Activated CD4-positive, alpha-beta memory T cell treated with anti-CD3 and anti-CD28 coated beads, Interleukin-2, amount 10 ng/mL, durations not matched to agents 7 days and 5 days (primary cell): ENCODE measurements at regions not wholly inside any gene's neighbourhood (a gene's known extent, or its start where the extent isn't known, plus 50 kb on each side); places are given as distances from the start of the nearest gene placed in this dataset.
"Not testable (repeated sequence)": the region's sequence is repeated elsewhere in the genome, so short reads cannot be mapped to it uniquely, and the experiment has no call there.

Source experiments
- CTCF ChIA-PET: fragments of 350-600 bp; sonication (Branson Sonifier 250); formaldehyde crosslinking; loops from one replicate; lab custom pipeline; 2021; ENCODE audit warnings: antibody characterized with exemption, inconsistent platforms; lab: Charles Lee
- POLR2A ChIA-PET: fragments of 350-600 bp; sonication (Branson Sonifier 250); formaldehyde crosslinking; loops from one replicate; lab custom pipeline; 2021; ENCODE audit warnings: antibody characterized with exemption; lab: Charles Lee
- DNase-seq: peaks from one replicate; pipeline ENCODE4 v3.0.0-alpha.2; 2020
- H3K27ac Mint-ChIP-seq: one replicate; pipeline ENCODE4 v1.8.0; 2021; ENCODE audit warnings: mild to moderate bottlenecking, mixed read lengths
- H3K27me3 Mint-ChIP-seq: one replicate; pipeline ENCODE4 v1.8.0; 2021; ENCODE audit warnings: mixed read lengths
- H3K36me3 Mint-ChIP-seq: one replicate; pipeline ENCODE4 v1.8.0; 2021; ENCODE audit warnings: low read depth, mixed read lengths
- H3K4me1 Mint-ChIP-seq: one replicate; pipeline ENCODE4 v1.8.0; 2021; ENCODE audit warnings: mixed read lengths
- H3K4me3 Mint-ChIP-seq: one replicate; pipeline ENCODE4 v1.8.0; 2021; ENCODE audit warnings: mild to moderate bottlenecking, mixed read lengths
- H3K9me3 Mint-ChIP-seq: one replicate; pipeline ENCODE4 v1.8.0; 2021; ENCODE audit warnings: mixed read lengths

DNA sequence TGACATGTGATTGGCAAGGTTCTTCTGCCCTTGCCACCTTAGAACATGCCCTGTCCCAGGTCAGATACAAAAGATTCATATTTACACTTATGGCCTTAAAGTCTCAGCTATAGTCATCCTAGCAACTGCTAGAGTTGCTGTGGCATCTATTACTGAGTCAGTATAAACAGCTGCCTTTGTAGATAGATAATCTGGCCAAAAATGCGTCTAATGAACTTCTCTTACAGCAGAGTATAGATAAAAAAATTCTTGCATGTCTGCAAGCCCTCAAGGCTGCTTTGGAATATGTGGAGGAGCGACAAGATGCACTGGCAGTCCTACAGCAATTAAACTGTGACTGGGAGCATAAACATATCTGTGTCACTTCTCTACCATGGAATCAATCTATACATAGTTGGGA, 1209.7 kb upstream of the PABPC4L start:
- Mint-ChIP-seq H3K27me3 (no peaks in the 10 kb centered on the region), H3K9me3 (peaks cover 20% of the 10 kb centered on the region), H3K4me1 (no peaks in the 10 kb centered on the region), H3K27ac (no peak overlapping the region), H3K4me3 (no peak overlapping the region), H3K36me3 (no peaks in the 10 kb centered on the region)
- POLR2A ChIA-PET = no interaction called here
- DNase-seq = no peak
- CTCF ChIA-PET = no interaction called here

GRCh38 chr4:135409261-135409660, 1207.7 kb upstream of the PABPC4L start:
- peaks cover 21% of the 10 kb centered on the region for H3K9me3 Mint-ChIP-seq
- H3K4me1 Mint-ChIP-seq, H3K27ac Mint-ChIP-seq, POLR2A ChIA-PET, H3K27me3 Mint-ChIP-seq, DNase-seq, CTCF ChIA-PET, H3K4me3 Mint-ChIP-seq, H3K36me3 Mint-ChIP-seq: not testable (repeated sequence)

DNA sequence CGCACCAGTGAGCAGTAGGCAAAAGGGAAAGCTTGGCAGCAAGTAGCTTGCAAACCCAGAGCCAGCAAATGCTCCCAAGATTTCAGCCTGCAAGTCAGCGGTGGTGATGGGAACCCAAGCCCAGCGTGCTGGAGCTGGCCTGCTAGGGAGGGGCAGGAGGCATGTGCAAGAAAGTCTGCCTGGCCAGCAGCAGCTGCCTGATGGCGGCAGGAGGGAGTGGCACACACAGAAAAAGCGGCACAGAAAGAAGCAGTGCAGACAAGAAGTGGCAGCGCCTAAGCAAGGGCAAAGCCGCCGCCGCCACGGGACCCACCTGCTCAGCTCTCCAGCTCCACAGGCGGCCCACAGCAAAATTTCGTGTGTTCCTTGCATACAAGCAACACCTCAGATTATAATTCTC, 1206.5 kb upstream of the PABPC4L start:
- ChIA-PET CTCF (no interaction called here), POLR2A (no interaction called here)
- Mint-ChIP-seq H3K9me3 (peaks cover 23% of the 10 kb centered on the region), H3K27ac (no peak overlapping the region), H3K27me3 (no peaks in the 10 kb centered on the region), H3K36me3 (no peaks in the 10 kb centered on the region), H3K4me3 (no peak overlapping the region), H3K4me1 (no peaks in the 10 kb centered on the region)
- DNase-seq = no peak

DNA sequence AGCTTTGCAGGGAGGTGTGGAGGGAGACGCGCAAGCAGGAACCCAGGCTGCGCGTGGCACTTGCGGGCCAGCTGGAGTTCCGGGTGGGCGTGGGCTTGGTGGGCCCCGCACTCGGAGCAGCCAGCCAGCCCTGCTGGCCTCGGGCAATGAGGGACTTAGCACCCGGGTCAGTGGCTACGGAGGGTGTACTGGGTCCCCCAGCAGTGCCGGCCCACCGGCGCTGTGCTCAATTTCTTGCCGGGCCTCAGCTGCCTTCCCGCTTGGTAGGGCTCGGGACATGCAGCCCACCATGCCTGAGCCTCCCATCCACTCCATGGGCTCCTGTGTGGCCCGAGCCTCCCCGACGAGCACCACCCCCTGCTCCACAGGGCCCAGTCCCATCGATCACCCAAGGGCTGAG, 1205.0 kb upstream of the PABPC4L start:
- H3K4me1 Mint-ChIP-seq, POLR2A ChIA-PET, H3K4me3 Mint-ChIP-seq, DNase-seq, H3K27ac Mint-ChIP-seq, H3K36me3 Mint-ChIP-seq, CTCF ChIA-PET, H3K27me3 Mint-ChIP-seq: not testable (repeated sequence)
- H3K9me3 Mint-ChIP-seq = peaks cover 23% of the 10 kb centered on the region

GRCh38 chr4:135385830-135386581, 1184.4 kb upstream of the PABPC4L start:
- Mint-ChIP-seq H3K9me3 (peaks cover 5% of the 10 kb centered on the region), H3K27me3 (no peaks in the 10 kb centered on the region), H3K4me3 (no peak overlapping the region), H3K27ac (no peak overlapping the region), H3K36me3 (no peaks in the 10 kb centered on the region), H3K4me1 (no peaks in the 10 kb centered on the region)
- ChIA-PET POLR2A (no interaction called here), CTCF (no interaction called here)
- DNase-seq = no peak

DNA sequence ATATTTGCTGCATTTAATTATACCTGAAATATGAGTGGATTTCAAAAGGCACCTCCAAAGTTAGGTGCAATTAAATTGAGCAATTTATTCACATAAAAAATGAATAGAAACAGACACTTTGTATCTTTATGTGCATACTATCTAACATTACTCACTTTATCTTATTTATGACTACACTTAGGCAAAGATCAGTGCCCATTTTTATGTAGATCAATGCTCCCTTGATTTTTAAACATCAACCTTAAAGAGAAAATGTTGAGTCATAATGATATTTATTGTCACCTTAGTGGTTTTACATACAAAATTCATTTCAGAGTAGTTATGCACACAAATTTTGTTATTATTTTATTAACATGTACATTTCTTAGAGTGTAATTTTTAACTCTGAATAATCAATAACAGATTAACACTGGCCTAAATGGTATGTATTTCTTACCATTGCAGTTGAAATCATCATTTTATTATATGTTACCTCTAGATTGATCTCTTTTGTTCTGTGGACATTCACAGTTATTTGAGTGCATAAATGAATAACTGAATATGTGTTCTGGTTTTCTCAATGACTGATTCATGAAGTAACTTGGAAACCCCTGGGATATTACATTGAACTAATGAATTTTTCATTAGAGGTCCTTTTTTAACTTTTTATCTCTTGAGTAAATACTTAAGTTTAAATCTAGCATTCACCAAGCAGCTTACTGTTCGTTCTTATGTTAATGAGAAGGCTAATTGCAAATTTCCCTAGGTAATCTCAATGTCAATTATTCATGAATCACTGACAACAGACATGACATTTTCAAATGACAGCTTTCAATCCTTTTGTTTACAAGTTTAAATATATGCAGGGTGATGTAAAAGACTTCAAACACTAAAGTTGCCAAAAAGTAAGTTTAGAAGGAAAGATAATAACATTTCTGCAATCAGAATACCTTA, 1182.0 kb upstream of the PABPC4L start:
- Mint-ChIP-seq H3K36me3 (no peaks in the 10 kb centered on the region), H3K27ac (no peak overlapping the region), H3K4me1 (no peaks in the 10 kb centered on the region), H3K27me3 (no peaks in the 10 kb centered on the region), H3K9me3 (peaks cover 6% of the 10 kb centered on the region), H3K4me3 (no peak overlapping the region)
- ChIA-PET POLR2A (no interaction called here), CTCF (no interaction called here)
- DNase-seq = no peak

DNA sequence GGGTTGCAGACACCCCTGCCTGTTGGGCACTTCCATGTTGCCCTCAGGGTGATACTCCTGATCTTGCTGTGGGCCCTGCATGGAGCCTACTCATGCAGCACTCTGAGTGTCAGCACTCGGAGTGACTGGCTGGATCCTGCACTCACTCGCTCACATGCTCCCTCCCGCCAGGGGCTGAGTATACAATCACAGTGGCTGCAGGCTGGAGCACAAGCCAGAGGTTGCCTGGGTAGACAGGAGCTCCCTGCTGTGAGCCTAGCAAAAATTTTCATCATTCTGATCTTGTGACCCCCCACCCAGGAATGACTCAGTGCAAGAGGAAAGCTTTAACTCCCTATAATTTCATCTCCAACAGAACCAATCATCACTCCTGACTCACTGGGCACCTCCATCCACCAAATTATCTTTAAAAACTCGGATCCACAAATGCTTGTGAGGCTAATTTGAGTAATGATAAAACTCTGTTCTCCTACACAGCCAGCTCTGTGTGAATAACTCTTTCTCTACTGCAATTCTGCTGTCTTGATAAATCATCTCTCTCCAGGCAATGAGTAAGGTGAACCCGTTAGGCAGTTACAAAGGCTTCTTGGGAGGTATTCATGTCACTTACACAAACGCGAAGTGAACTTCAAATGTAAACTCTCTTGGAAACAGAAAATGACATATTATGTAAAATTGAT, 1180.8 kb upstream of the PABPC4L start:
- ChIA-PET CTCF (no interaction called here), POLR2A (no interaction called here)

GRCh38 chr4:135372131-135372530, 1170.5 kb upstream of the PABPC4L start:
- CTCF ChIA-PET = no interaction called here
- Mint-ChIP-seq H3K36me3 (no peaks in the 10 kb centered on the region), H3K27me3 (no peaks in the 10 kb centered on the region), H3K9me3 (peaks cover 9% of the 10 kb centered on the region), H3K27ac (no peak overlapping the region), H3K4me1 (no peaks in the 10 kb centered on the region), H3K4me3 (no peak overlapping the region)
- POLR2A ChIA-PET = no interaction called here
- DNase-seq = no peak

More for the DNA sequence above, 1180.8 kb upstream of the PABPC4L start:
- DNase-seq = no peak
- H3K4me3 Mint-ChIP-seq = no peak overlapping the region
- no peaks in the 10 kb centered on the region for H3K4me1 Mint-ChIP-seq
- H3K36me3 Mint-ChIP-seq = no peaks in the 10 kb centered on the region
- H3K9me3 Mint-ChIP-seq = peaks cover 12% of the 10 kb centered on the region
- H3K27ac Mint-ChIP-seq = no peak overlapping the region
- H3K27me3 Mint-ChIP-seq = no peaks in the 10 kb centered on the region

- no peak for DNase-seq
- Mint-ChIP-seq H3K4me3 (no peak overlapping the region), H3K4me1 (no peaks in the 10 kb centered on the region), H3K27me3 (no peaks in the 10 kb centered on the region), H3K36me3 (no peaks in the 10 kb centered on the region), H3K9me3 (peaks cover 7% of the 10 kb centered on the region), H3K27ac (no peak overlapping the region)
- ChIA-PET POLR2A (no interaction called here), CTCF (interaction anchor here (0.8 to 0.9 kb wide), 2 partner anchors 43 to 1493 kb away, joined by 3 read pairs; no protein-coding TSS in a partner anchor)
These were observed 1169.5 kb upstream of the PABPC4L start for GRCh38 chr4:135371137-135371536.

DNA sequence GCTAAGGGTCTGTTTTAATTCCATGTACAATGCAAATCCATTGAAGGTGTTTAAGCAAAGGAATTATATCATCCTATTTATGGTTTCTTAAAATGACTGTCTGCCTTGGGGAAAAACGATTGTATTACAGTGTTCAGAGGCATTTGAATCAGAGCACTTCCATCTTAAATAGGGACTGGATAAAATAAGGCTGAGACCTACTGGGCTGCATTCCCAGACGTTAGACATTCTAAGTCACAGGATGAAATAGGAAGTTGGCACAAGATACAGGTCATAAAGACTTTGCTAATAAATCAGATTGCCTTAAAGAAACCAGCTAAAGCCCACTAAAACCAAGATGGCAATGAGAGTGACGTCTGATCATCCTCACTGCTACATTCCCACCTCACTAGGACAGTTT, 1167.2 kb upstream of the PABPC4L start:
- Mint-ChIP-seq H3K36me3 (no peaks in the 10 kb centered on the region), H3K27me3 (no peaks in the 10 kb centered on the region), H3K4me3 (no peak overlapping the region), H3K4me1 (no peaks in the 10 kb centered on the region), H3K9me3 (peaks cover 4% of the 10 kb centered on the region), H3K27ac (no peak overlapping the region)
- CTCF ChIA-PET = no interaction called here
- no peak for DNase-seq
- POLR2A ChIA-PET = no interaction called here

GRCh38 chr4:135365065-135365464, 1163.5 kb upstream of the PABPC4L start:
- no peaks in the 10 kb centered on the region for H3K36me3 Mint-ChIP-seq
- no peak overlapping the region for H3K27ac Mint-ChIP-seq
- DNase-seq = no peak
- ChIA-PET CTCF (no interaction called here), POLR2A (no interaction called here)
- no peaks in the 10 kb centered on the region for H3K27me3 Mint-ChIP-seq
- no peaks in the 10 kb centered on the region for H3K9me3 Mint-ChIP-seq
- no peaks in the 10 kb centered on the region for H3K4me1 Mint-ChIP-seq
- no peak overlapping the region for H3K4me3 Mint-ChIP-seq

DNA sequence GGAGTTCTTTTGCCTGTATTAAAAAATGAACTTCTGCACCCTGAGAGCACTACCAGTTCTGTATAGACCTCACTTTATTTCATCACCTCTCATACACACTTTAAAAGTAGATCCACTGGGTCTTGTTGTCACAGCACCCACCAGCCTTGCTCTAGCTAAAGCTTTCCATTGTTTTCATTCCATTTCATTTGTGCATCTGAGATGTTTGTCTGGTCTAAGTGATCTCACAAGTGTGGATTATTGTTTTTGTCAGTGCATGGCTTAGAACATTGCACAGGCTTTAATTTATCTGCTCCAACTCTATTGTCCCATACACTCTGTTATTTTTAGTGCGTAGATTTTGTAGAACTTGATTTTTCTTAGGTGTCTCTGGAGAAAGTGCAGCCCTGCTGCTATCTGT, 1157.5 kb upstream of the PABPC4L start:
- Mint-ChIP-seq H3K9me3 (peaks cover 3% of the 10 kb centered on the region), H3K27ac (no peak overlapping the region), H3K27me3 (no peaks in the 10 kb centered on the region), H3K4me3 (no peak overlapping the region), H3K36me3 (no peaks in the 10 kb centered on the region), H3K4me1 (no peaks in the 10 kb centered on the region)
- ChIA-PET CTCF (no interaction called here), POLR2A (no interaction called here)
- DNase-seq = no peak

DNA sequence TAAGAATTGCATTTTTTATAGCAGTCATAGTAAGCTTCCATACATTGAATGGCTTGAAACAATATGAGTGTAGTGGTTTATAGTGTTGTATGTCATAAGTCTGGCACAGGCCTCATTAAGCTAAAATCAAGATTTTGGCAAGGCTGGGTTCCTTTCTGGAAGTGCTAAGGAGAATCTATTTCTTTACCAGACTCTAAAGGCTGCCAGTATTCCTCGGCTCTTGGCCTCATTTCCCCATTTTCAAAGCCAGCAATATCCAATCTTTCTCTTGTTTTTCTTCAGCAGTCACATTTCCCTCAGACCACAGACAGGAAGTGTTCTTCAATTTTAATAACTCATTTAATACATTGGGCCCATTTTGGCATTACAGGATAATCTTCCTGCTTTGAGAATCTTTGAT, 1155.5 kb upstream of the PABPC4L start:
- Mint-ChIP-seq H3K4me3 (no peak overlapping the region), H3K27ac (no peak overlapping the region), H3K9me3 (peaks cover 3% of the 10 kb centered on the region), H3K4me1 (no peaks in the 10 kb centered on the region), H3K36me3 (no peaks in the 10 kb centered on the region), H3K27me3 (no peaks in the 10 kb centered on the region)
- CTCF ChIA-PET = no interaction called here
- no peak for DNase-seq
- POLR2A ChIA-PET = no interaction called here
